Endothelial cell of umbilical vein (primary cell): ENCODE measurements at regions not wholly inside any gene's neighbourhood (a gene's known extent, or its start where the extent isn't known, plus 50 kb on each side); places are given as distances from the start of the nearest gene placed in this dataset.

Source experiments
- POLR2A ChIP-seq: IDR thresholded peaks from 2 replicates; pipeline ENCODE4 v1.6.1; 2012; ENCODE audit warnings: low read depth, mild to moderate bottlenecking, control low read depth, low read length
- TF ChIP-seq, protein P1 (sequence below), 2 donors: IDR thresholded peaks; 1 replicate in 1 of 2; 2 replicates in 1 of 2; pipeline ENCODE4 v1.5.1; 2011; ENCODE audit warnings: low read length in 2 of 2, mild to moderate bottlenecking in 2 of 2, moderate library complexity in 2 of 2, control low read depth in 1 of 2, inconsistent platforms in 1 of 2, low read depth in 1 of 2; ENCODE audit not compliant: insufficient read depth in 1 of 2; ENCODE audit errors: extremely low read depth in 1 of 2

DNA sequence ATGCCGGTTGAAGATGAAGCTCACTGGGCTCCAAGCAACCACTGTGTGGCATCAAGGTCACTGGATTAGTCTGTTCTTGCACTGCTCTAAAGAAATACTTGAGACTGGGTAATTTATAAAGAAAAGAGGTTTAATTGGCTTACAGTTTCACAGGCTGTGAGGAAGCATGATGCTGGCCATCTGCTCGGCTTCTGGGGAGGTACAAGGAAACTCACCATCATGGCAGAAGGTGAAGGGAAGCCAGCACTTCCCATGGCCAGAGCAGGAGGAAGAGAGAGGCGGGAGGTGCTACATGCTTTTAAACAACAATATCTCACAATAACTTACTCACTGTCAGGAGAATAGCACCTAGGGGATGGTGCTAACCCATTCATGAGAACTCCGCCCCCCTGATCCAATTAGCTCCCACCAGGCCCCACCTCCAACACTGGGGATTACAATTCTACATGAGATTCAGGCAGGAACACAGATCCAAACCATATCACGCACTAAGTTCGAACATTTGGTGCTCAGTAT, 109.7 kb upstream of the MGAT5 start:
- TF ChIP-seq, protein P1, sequence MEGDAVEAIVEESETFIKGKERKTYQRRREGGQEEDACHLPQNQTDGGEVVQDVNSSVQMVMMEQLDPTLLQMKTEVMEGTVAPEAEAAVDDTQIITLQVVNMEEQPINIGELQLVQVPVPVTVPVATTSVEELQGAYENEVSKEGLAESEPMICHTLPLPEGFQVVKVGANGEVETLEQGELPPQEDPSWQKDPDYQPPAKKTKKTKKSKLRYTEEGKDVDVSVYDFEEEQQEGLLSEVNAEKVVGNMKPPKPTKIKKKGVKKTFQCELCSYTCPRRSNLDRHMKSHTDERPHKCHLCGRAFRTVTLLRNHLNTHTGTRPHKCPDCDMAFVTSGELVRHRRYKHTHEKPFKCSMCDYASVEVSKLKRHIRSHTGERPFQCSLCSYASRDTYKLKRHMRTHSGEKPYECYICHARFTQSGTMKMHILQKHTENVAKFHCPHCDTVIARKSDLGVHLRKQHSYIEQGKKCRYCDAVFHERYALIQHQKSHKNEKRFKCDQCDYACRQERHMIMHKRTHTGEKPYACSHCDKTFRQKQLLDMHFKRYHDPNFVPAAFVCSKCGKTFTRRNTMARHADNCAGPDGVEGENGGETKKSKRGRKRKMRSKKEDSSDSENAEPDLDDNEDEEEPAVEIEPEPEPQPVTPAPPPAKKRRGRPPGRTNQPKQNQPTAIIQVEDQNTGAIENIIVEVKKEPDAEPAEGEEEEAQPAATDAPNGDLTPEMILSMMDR (IDR thresholded peaks at IDR 0.05; ENCODE audit: extremely low read depth in 1 of 2, insufficient read depth in 1 of 2, low read depth in 1 of 2, low read length in 2 of 2), result no peak
- no peak for TF ChIP-seq POLR2A
